Keratinocyte (primary cell): ENCODE measurements at regions not wholly inside any gene's neighbourhood (a gene's known extent, or its start where the extent isn't known, plus 50 kb on each side); places are given as distances from the start of the nearest gene placed in this dataset.

Experiments used
- CTCF ChIP-seq, 3 experiments: IDR thresholded peaks in 1 of 3; conservative IDR thresholded peaks in 1 of 3; optimal IDR thresholded peaks in 1 of 3; 2 replicates in 2 of 3; 3 replicates in 1 of 3; pipeline versions ENCODE3 to v1.5.1; 2011; ENCODE audit warnings: low read length in 3 of 3, mild to moderate bottlenecking in 3 of 3, moderate library complexity in 2 of 3, control low read depth in 1 of 3, inconsistent platforms in 1 of 3; ENCODE audit not compliant: insufficient read depth in 2 of 3; ENCODE audit errors: extremely low read depth in 1 of 3
- EZH2 ChIP-seq: IDR thresholded peaks from one replicate; pipeline ENCODE4 v1.6.1; 2012; ENCODE audit warnings: inconsistent platforms, mild to moderate bottlenecking, low read length, moderate library complexity

- TF ChIP-seq CTCF (optimal IDR thresholded peaks at IDR 0.05 in 1 of 3, IDR thresholded peaks at IDR 0.05 in 1 of 3, conservative IDR thresholded peaks at IDR 0.05 in 1 of 3; ENCODE audit: extremely low read depth in 1 of 3, insufficient read depth in 2 of 3, low read length in 3 of 3) (no peak), EZH2 (no peak)
These were observed 311.1 kb upstream of the JAG1 start for GRCh38 chr20:10984913-10985312.
